Activated CD4-positive, alpha-beta T cell treated with anti-CD3 and anti-CD28 coated beads, Interleukin-10, Interleukin-2, amounts not matched to agents 100 ng/mL and 50 ng/mL, durations not matched to agents 16 hours and 8 hours (primary cell): ENCODE measurements at regions not wholly inside any gene's neighbourhood (a gene's known extent, or its start where the extent isn't known, plus 50 kb on each side); places are given as distances from the start of the nearest gene placed in this dataset.
"Not testable (repeated sequence)": the region's sequence is repeated elsewhere in the genome, so short reads cannot be mapped to it uniquely, and the experiment has no call there.

ENCODE experiments used
- DNase-seq: peaks from one replicate; pipeline ENCODE4 v3.0.0-alpha.2; 2020

DNA sequence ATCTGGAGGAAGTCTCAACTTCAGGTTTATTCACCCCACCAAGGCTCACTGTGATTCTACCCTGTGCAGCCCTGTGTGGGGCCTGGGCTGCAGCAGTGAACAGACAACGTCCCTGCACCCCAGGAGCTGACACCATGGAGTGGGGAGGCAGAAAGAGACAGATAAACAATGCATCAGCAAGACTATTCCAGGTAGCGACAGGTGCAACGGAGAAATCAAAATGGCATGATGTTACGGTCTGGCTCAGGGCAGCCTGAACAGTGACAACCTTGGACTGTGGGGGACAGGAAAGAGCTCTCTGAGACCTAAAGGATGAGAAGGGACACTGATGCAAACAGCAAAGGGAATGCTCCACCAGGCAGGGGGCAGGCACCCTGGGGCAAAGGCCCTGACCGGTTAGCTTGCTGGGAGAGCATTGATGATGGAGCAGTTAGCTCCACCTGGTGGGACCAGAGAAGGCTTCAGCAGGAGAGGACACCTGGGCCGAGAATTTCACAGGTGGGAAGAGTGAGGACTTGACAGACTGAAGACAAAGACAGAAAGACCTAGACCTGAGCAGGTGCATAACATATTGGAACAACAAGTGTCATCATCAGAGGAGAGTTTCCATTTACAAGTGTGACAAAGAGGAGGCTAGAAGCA is 589.9 kb downstream of the MATN1 start:
- DNase-seq = no peak

DNA sequence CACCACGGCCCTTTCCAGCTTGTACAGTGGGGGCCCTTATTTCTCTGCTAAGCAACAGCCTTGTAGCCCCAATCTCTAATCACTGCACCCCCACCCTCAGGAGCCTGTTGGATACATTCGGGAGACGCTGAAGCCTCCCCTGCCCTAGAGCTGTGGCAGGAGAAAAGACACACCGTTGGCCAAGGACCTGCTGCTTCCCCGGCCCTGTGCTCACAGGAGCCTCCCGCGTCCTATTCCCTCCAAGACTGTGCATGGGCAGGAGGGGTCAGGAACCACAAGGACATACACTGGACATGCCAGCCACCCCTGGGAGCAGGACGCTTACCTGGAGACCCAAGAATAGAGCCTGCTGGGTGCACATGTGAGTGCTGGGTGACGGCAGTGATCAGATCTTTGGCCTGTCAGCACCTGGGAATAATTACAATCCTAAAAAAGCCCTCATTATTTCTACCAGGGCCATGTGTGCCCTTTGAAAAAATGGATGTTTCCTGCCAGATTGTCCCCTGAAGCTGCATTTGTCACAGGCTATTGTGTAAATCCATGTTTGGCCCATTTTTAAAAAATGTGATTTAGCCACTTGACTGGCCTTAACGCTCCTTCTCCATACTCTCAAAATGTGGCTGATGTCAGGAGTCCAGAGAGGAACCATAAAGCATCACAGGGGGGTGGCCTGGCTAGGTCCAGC is 590.6 kb downstream of the MATN1 start:
- DNase-seq = no peak

DNA sequence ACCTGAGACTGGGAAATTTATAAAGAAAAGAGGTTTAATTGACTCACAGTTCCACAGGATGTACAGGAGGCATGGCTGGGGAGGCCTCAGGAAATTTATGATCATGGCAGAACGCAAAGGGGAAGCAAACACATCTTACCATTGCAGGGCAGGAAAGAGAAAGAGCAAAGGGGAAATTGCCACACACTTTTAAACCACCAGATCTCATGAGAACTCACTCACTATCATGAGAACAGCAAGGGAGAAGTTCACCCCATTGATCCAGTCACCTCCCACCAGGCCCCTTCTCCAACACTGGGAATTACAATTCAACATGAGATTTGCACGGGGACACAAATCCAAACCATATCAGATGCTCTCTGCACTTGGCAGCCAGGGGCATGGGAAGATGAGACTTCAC is 592.8 kb downstream of the MATN1 start:
- DNase-seq = not testable (repeated sequence)

DNA sequence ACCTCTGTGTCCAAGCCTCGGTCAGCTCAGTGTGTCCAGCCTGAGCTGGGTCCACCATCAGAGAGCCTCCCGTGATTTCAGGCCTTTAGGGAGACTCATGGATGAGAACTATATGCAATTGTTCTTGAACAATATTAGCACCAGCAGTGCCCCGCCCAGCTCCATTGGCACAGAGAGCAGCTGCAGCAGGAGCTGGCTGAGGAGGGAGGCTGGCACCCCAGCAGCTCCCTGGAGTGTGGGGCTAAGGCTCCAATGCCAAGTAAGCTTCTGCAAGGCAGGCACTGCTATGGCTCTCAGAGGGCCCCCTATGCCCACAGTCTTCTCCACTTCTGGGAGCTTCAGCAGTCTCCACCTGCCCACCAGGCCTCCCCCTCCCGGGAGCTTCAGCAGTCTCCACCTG is 593.3 kb downstream of the MATN1 start:
- no peak for DNase-seq

DNA sequence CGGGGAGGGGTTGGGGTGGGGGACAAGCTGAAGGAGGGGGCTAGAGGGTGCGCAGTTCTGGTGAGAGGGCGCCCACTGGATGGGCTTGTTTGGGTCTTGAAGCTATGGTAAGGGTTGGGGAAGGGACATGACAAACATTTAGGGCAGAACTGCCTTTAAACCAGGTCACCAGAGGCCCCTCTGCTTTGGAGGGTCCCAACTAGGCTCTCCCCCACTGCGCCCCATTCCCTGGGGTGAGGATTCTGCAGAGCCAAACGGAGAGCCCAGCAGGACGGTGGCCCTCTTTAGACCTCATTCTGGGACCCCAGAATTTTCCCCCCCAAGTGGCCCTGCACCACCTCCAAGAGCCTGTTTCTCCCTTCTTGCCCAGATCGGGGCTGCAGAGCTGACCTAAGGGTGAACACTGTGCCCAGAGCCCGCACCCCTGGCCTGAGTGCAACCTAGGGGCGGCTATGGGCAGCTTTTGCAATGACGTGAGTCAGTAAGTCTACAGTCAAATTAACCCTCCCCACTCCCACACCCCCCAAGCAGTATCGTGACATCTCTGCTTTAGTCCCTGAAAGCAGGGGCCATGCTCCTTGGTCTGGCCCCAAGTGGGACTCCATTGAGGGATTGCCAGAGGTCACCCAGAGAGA is 593.8 kb downstream of the MATN1 start:
- no peak for DNase-seq

DNA sequence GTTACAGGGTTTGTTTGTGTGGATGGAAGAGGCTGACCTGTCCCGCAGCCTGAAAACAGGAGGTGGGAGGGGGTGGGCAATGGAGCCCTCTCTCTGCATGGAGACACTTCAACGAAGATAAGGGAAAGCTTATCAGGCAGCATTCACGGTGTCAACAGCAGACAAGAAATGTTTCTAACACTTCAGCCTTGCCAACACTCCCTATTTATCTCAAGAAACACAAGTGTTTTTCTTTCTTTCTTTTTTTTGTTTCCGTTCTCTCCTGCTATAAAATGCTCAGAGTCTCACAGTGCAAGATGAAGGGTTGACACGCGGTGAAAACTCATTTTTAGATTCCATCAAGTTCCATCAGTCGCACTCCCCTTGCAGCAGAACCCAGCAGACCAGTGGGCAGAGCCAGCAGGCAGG is 594.4 kb downstream of the MATN1 start:
- DNase-seq = no peak

DNA sequence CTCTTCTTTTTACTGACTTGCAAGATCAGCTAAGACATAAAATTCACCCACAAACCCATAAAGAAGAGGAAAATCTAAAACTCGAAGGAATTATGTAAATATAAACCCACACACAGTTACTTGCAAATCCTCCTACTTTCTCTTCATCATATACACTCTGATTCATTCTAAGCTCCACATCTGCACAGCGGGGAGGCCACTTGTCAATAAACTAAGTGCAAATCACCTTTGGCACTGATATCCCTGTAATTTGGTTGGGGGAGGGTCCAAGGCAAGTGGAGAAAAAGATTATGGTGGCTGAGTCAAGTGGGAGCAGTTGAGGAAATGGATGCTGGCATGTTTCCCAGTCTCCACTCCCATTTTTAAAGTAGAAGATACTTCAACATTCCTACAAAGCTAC is 596.5 kb downstream of the MATN1 start:
- no peak for DNase-seq

DNA sequence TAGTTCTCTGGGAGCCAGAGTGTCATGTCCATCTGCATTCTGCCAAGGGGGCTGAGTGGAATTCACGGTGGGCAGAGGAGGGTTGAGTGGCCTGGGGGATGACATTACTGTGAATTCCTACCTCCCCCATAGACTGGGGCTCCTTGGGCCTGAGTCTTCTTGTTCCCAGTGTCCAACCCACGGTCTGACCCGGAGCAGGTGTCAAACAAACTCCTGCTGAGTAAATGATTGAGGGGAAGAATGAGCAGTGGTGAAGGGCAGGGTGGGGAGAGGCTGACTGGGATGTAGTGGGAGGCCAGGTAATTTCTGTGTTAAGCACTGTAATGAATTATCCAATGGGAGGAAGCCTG is 597.6 kb downstream of the MATN1 start:
- no peak for DNase-seq

DNA sequence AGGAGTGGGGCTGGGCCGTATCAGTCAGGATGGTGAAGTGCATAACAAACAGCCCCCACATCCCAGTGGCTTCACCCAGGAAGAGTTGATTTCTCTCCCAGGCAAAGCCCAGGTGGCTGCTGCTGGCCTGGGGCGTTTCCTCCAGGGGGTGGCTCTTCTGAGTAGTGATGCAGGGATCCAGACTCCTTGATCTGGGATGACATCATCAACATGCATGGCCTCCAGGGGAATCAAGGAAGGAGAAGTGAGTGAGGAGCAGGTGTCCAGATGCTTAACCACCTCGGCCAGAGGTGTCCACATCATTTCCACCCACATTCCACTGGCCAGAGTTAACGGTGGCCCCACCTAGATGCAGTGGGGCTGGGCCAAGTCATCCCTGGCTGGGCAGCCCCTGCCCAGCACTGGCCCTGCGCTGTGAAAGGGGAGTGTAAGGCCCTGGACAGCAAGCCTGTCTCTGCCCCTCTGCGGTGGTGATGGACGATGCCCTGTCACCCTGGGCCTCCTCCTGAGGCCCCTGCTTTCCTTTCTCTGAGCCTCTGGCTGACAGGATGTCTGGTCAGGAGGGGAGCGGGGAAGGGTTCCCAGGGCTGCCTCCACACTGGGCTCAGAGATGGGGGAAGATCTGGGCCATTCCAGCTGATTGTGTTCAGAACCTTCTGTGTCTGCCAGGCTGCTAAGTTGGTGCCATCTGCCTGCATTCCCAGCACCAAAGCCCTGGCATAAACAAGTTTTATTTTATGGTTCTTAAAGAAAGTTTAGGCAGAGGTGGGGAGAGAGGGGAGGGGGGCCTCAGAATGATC is 598.2 kb downstream of the MATN1 start:
- no peak for DNase-seq

DNA sequence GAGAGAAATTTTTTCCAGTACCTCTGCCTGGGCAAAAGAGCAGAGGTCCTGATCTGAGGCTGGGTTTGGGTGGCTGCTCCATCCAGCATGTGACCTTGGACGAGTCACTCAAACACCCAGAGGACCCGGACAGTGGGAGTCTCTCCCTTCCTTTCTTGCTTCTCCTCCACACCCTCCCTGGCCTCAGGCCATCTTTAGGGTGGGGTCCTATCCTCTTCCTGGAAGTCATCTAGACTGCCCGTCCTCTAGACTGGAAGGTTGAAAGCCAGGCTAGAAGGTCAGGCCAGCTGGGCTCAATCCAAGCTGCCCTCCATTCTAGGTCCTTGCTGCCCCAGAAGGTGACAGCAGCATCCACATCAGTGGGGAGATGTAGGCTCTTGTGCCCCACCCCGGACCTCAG is 599.5 kb downstream of the MATN1 start:
- no peak for DNase-seq

DNA sequence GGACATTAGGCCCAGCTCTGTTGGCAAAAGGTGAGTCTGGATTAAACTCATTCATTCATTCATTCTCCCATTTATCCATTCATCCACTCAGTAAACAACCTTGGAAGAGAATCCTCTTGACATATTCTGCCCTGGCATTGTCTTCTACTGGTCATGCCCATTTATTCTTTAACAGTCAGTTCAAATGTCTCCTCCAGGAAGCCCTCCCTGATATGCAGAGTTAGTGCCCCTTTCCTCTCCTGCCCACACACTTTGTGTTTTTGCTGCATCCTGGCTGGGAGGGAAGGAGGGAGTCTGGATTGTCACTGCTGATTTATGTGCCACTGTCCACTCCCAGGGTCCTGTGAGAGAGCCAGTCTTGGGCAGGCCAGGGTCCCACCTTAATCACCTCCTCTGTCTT is 600.3 kb downstream of the MATN1 start:
- no peak for DNase-seq

DNA sequence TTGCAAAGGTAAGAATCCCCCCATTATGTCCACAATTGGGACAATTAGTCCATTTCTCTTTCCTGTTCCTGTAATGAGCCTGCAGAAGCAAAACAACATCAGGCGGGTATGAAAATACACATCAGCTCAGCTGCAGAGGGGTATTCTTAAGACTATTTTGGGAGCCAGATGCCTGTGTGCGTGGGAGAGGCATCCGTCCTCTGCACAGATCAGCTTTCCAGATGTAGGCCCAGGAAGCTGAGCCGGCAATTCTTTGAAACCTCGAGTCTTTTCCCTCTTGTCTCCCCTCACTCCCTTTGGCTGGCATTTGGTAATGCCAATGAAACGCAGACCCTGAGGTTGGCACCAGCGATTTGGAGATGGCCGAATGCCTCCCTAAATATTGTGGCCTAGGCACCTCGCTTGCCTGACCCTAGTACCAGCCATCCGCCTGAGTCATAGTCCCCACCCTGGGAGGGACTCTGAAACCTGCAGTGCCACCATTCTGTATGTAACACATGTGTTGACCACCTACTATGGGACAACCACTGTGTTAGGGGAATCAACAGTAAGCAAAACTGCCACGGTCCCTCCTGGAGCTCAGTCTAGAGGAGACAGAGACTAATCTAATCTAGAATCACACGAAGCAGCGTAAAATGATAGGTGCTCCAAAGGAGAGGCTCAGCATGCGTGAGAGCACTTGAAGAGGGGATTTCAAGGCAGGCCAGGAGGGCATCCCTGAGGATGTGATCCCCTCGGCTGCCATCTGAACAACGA is 603.0 kb downstream of the MATN1 start:
- no peak for DNase-seq

DNA sequence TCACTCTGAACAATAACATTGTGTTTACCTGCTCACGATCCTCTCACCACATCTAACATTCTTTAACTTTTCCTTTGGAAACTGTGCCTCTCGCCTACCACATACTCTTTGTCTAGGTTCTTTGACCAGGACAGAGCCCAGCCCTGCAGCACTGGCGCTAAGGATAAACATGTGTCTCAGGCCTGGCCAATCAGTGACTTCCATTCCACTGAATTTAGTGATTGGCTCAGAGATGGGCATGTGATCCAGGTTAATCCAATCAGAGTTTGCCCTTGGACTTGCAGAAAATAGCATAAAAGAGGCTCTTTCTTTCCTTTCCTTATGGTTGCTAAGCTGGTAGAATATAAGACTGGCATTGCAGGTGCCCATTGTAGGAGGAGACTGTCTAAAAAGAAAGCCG is 605.7 kb downstream of the MATN1 start:
- DNase-seq = no peak

DNA sequence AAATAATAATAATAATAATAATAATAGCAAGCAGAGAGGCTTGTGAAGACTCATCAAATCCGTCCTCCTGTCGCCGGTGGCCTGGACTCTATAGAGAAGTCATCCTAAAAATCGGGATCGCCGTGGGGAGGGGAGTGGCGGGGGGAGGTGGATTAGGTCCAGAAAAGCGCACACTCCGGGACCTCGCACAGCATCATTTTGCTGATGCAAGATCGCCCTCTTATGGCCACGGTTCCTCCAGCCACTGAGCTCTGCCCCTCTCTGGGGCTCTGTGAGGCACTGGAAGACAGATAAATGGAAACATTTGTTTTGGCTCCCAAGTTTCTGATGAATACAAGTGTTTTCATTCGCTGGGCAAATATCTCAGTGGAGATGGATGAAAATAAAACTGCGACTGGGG is 612.0 kb downstream of the MATN1 start:
- DNase-seq = peak; percentile 33

DNA sequence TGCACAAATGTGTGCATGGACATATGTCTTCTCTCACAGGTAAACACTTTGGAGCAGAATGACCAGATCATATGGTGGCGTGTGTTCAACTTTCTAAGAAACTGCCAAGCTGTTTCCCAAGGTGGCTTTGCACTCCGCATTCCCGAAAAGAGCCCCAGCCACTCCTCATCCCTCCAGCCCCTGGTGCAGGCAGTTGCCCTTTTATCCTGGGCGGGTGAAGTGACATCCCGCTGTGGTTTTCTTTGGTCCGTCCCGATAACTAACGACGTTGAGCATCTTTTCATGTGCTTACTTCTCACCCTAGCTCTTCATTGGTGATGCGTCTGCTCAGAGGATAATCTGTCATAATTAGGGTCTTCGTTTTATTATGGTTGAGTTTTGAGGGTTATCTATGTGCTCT is 612.5 kb downstream of the MATN1 start:
- no peak for DNase-seq

DNA sequence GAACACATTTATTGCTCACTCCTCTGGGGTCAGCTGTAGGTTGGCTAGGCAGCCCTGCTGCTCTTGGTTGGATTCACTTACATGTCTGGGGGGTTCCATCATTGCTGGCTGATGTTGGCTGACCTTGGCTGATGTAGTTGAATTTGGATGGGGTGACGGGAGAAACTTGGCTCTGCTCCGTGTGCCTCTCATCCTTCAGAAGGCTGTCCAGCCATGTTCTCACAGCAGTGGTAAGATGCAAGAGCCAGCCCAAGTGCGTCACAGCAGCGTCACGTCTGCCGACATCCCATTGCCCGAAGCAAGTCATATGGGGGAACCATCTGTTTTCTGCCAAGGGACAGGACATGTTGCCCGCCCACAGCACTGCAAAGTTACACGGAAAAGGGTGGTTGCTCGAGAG is 613.5 kb downstream of the MATN1 start:
- DNase-seq = no peak

DNA sequence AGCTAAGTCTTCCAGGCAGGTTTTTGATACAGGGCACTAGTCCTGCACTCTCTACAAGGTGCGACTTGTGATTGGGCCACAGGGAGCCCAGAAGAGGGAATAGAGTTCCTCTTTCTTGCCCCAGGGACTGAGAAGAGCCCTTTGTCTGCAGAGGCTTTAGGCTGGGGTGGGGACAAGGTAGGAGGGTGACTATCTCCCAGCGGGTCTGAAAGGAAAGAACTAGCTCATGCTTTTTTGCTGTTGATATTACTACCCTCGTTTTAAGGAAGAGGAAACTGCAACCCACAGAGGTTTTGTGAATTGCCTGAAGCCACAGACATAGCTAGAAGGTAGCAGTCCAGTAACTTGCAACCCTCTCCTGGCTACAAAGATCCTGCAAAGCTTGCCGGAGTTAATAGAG is 615.2 kb downstream of the MATN1 start:
- DNase-seq = no peak

DNA sequence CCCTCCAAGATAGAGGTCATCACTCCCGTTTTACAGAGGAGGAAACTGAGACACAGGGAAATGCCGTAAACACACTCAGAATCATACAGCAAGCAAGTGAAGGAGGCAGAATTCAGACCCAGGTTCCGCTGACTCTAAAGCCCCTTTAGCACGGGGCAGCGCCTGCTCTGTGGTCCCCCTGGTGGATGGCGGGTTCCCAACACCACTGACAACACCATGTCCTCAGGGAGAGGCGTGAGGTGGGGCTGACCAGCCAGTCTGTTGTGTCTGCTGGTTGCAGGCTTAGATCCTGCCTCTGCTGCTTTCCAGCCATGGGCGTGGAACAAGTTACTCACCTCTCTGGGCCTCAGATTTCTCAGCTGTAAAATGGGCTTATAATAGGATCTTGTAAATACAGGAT is 617.3 kb downstream of the MATN1 start:
- peak; percentile 3 for DNase-seq

DNA sequence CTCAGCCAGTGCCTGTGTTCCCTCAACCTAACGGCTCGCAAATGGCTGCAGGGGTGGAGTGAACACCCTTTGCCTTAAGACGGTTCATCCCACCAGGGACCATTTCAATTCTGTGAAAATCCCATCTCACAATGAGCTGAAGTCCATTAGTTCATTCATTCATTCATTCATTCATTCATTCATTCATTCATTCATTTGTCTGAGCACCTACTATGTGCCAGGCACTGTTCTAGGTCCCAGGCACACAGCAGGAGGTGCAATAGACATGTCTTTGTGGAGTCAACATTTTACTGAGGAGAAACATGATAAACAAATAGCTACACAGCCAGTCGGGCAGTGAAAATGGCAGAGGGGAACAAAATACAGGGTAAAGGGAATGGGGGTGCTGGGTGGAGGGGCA is 618.8 kb downstream of the MATN1 start:
- DNase-seq = no peak

DNA sequence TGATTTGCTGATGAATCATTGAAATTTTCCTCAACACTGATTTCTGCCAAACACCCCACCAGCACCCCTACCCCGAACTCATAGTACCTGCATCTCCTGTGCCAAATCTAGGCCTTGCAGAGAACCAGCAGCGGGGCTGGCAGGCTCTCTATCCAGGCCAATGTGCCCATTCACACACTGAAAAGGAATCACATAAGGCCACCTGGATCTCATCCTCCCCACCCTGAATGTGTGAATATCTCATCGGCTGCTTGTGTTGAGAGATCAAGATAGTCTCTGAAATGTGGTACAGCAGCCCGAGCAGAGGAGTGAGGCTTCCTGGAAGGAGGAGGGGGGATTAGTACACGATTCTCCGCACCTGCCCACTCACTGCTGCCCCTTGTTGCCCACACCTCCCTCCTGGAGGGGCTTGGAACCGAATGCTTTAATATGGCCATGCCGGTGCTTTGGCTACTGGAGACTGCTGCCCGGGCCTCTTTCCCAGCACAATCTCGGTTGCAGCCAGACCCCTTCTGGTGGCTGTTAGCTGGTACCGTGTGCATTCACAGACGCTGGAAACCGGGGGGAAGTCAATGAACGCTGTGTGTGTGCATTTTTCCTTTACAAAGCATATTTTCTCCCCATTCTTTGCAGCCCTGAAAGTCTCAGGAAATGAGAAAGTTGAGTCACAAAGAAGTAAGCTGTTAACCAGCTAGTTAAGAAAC is 619.5 kb downstream of the MATN1 start:
- DNase-seq = no peak

DNA sequence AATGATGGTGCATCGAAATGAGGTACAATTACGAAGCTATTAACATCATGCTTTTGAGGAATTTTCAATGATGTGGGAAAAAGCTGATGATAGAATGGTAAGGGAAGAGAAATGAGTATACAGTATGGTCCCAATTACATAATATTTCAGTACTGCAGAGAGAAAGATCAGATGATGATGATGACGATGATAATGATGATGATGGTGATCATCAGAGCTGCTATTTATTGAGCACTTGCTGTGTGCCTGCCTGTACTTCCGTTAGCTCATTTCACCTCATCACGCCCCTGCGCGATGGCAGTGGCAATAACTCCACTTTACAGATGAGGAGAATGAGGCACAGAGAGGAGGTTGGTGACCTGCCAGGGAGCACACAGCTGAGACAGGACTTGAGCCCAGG is 620.8 kb downstream of the MATN1 start:
- DNase-seq = no peak

DNA sequence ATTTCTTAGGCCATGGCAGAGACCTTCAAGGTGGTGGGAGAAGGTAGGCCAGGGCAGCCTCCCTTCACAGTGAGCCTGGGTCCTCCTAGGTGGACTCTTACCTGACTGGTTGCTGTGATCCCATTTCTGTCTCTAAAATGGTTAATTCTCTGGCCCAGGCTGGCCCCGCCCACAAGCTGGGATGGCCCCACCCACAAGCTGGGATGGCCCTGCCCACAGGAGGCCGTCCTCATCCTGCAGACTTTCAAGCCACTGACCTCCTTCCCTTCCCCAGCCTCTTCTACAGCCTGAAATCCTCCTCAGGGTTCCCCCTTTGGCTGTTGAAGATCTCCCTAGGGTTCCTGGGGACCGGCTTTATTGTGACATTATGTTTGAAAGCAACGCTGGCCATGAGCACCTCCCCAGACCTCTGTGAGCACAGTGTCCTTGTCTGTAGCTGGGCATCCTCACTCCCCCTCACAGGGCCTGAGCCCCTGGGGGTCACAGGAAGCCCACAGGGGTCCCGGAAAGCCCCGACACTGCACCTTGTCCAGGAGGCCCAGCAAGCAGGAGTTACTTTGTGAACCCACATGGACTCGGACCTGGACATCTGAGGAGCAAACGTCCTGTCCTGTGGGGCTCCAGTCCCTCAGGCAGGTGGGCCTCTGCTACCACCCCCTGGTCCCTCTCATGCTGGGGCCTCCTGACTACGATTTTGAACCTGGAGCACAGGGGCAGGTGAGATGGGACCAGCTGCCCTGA is 621.7 kb downstream of the MATN1 start:
- DNase-seq = no peak
